NCI-H748 (cell line): ENCODE measurements at regions not wholly inside any gene's neighbourhood (a gene's known extent, or its start where the extent isn't known, plus 50 kb on each side); places are given as distances from the start of the nearest gene placed in this dataset.

Source experiments
- DNase-seq: peaks from one replicate; lab custom pipeline; 2025; ENCODE audit not compliant: unreplicated experiment; lab: John Stamatoyannopoulos, UW

- DNase-seq = peak; percentile 35
Measured at GRCh38 chr10:105473170-105473569, 832.1 kb downstream of the SORCS3 start.

DNA sequence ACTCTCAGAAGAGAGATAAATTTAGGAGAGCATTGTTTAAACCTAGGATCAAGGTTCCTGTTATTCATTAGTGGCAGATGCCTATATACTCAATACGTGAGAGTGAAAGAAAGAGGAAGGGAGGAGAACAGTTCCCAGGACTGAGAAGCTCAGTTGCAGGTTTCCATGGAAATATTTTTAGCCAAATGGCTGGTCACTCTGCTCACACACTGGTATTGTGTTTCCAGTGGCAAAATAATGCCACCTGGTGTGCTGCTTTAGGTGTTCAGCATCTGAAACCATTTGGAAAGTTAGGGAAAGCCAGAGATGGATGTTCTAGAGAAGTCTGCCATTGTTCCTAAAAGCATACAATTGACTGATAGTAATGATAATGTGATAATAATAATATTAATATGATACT, 827.7 kb downstream of the SORCS3 start:
- peak; percentile 36 for DNase-seq

DNA sequence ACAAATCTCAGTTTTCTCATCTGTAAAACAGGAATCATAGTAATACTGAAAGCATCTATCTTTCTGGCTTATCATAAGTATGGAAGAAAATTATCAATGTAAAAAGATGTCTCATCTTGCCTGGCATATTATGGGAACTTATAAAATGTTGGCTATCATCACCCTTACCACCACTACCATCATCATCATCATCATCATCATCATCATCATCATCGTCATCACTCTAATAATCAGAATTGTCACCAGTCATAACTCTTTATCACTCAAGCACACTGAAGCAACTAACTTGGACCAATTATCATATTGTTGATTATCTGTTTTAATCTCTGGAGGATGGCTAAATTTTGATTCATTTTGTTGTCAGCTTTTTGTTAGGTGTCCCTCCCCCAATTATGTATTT, 825.4 kb downstream of the SORCS3 start:
- no peak for DNase-seq

DNA sequence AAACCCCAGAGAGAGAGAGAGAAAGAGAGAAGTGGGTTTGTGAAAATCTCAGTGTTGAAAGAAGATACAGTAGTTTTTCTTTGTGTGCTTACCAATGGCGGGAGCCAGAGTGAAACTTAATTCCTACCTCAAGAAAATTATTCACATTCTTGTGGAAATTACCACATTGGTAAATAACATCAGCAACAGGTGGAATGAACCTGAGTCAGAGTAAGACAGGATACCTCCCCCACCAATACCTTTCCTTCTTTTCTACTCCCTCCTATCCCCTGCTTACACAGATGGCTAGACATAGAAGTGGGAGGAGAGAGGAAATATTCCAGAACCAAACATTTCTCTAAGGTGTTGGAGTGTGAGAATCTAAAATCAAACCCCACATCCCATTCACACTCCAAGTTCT, 793.9 kb downstream of the SORCS3 start:
- no peak for DNase-seq

GRCh38 chr10:105413997-105414396, 772.9 kb downstream of the SORCS3 start:
- DNase-seq = no peak

- no peak for DNase-seq
Measured at GRCh38 chr10:105409370-105409769, 768.3 kb downstream of the SORCS3 start.

- no peak for DNase-seq
Measured at GRCh38 chr10:105406488-105406887, 765.4 kb downstream of the SORCS3 start.

DNA sequence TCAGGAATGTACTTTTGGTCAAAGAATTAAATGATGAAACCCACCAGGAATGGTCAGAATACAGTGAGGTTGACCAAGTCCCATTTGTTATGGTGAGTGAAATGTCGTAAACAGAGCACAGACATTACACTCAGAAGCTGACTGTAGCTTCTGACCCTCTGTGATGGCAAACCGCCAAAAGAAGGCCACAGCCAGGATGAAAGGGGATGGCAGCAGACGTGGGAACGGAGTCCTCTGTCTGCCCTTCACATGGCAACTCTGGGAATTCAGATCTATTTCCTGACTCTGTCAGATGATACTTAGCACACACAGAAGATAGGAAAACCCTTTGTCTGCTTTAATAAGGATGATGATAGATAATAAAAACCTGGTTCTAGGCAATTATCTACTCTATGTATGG, 757.1 kb downstream of the SORCS3 start:
- DNase-seq = peak; percentile 85

DNA sequence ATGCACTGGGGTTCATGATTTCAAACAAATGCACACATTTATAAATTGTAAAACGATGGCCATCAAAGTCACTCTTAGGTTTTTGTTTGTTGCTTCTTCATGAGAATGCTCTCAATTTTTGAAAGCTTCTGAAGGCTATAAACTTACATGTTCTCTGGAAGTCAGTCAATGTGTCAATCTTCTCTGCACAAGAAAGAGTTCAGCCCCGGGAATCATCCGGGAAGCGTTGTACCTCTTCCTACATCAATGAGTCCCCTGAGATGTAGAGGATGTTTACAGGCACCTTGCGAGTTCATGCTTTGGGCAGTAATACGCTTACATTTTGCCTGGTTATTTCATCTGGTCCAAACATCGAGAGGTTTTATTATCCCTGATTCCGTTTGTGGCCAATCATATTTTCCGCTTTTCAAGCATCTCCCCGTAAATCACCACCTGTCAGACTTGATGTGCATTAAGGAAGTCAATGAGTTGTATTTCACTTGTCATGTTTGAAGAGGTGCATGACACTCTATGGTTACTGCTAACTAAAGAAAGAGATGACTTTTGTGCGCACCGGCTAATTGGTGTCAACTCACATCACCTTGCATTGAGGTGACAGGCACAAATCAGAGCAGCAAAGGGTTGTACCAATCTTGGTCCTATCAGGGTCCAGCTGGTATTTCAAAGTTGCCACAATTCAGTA, 750.7 kb downstream of the SORCS3 start:
- peak; percentile 46 for DNase-seq

DNA sequence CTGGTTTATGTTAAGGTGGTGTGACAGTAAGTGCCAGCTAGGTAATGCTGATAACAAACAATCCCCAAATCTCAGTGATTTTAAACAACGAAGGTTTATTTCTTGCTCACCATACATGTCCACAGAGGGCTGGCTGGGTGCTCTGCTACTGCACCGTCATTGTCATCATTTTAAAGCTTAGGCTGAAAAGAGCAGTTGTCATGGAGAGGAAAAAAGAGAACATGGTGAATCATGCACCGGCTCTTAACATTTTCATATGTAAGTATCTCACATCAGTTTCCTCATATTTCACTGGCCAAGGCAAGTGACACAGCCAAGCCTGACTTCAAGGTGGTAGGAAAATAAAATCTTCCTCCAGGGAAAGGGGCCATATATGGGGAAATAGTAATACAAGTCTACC, 746.9 kb downstream of the SORCS3 start:
- DNase-seq = no peak

- no peak for DNase-seq
Measured at GRCh38 chr10:105383978-105384377, 742.9 kb downstream of the SORCS3 start.

DNA sequence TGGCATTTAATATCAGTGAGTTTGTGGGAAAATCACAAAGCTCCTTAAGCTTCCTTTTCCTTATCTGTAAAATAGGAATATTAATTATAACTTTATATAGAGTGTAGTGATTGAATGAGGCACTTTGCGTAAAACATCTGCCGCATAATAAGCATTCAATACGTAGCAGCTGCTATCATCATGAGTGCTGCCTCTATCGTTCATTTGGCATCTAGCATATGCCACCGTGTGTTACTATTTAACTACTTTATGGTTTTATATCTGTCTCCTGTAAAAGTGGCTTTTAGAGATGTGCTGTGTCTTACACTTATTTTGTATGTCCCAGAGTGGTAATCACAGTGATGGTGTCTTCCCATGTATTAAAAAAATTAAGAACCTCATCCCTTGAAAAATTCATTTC, 729.6 kb downstream of the SORCS3 start:
- DNase-seq = no peak

DNA sequence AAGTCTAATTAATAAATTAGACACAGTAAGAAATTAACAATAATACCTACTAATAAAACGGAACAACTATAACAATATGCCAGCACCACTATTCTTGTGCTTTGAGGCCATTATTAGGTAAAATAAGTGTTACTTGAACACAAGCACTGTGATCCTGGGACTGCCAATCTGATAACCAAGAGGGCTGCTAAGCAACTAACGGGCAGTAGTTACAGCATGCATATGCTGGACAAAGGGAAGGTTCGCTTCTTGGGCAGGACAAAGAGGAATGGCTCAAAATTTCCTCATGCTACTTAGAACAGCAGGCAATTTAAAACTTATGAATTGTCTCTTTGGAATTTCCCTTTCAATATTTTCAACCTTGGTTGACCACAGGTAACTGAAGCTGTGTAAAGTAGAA, 718.6 kb downstream of the SORCS3 start:
- no peak for DNase-seq

DNA sequence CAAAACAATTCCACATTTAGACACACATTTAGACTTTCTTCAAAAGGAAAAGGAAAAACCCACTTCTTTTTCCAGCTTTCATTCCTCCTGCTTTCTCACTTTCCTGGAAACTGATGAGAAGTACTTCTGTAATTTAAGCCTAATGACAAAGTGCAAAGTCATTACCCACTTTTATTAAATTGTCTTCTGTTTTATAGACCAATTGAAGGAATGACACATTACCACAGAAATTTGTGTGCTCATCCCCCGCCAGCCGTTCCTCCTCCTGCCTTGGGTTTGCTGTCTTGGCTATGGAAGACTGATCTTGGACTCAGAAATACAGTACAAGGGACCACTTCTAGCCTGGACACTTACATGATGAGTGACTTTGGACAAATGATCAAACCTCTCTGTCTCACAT, 717.8 kb downstream of the SORCS3 start:
- no peak for DNase-seq

DNA sequence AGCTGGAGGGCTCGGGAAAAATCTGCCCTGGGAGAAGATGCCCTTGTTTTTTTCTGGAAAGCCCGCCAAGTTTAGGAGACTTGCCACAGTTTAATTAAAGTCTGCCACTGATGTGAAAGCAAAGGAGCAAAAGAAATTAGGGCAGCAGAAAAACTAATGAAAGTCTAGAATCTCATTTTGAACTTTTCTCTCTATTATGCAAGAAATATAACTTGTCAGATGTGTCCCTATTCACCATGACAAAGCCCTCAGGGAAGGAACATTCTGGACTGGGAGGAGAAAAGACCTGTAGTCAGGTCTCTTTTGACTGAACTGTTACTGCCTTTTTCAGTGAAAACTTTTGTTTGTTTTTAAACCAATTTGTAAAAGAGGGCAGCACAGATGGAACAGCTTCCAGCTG, 715.5 kb downstream of the SORCS3 start:
- DNase-seq = no peak

- DNase-seq = no peak
Measured at GRCh38 chr10:105354010-105354409, 712.9 kb downstream of the SORCS3 start.

GRCh38 chr10:105352827-105353226, 711.7 kb downstream of the SORCS3 start:
- no peak for DNase-seq

- DNase-seq = no peak
Measured at GRCh38 chr10:105352281-105352680, 711.2 kb downstream of the SORCS3 start.

- DNase-seq = no peak
Measured at GRCh38 chr10:105351187-105351586, 710.1 kb downstream of the SORCS3 start.

GRCh38 chr10:105347487-105347886, 706.4 kb downstream of the SORCS3 start:
- no peak for DNase-seq

- DNase-seq = no peak
Measured at GRCh38 chr10:105342606-105343005, 701.5 kb downstream of the SORCS3 start.

GRCh38 chr10:105339669-105340068, 698.6 kb downstream of the SORCS3 start:
- DNase-seq = no peak

DNA sequence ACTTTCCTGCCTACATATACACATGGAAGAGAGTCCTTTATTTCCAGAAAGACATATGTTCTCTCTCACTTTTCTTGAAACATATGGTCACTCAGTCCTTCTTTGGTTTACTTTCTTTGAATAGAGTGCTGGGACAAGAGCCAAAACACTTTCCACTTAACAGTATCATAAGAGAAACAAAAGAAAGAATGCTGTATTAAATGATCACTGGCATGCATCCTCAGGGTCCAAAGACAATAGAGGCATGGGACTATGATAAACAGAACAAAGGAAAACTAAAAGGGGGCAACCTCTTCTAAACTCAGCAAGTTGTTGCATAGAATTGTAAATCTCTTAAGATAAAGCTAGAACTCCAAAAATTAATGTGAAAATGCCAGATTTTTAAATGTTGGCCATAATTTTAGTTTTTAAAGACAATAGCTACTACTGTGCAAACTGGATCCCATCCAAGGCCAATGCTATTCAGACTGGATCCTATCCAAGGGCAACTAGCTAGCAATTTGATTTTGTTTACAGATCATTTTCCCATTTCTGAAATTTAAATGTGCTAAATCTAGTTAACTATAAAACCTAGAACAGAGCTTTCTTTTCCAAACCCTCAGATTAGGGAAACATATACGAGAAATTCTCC, 687.5 kb downstream of the SORCS3 start:
- peak; percentile 64 for DNase-seq
